HepG2 (cell line): ENCODE measurements at regions not wholly inside any gene's neighbourhood (a gene's known extent, or its start where the extent isn't known, plus 50 kb on each side); places are given as distances from the start of the nearest gene placed in this dataset.

Experiments used
- ATAC-seq: fragments of 200-7000 bp; cut with Tn5 transposase; 3 replicates; pipeline ENCODE4 v1.9.1; 2020; ENCODE audit warnings: mild to moderate bottlenecking, moderate library complexity
- BruUV-seq: library from RNA; stranded (reverse); fragments of 400-500 nt; replicated peaks from 2 replicates; lab custom pipeline; 2021; lab: Mats Ljungman, UMichigan
- CTCF ChIA-PET: fragments of 300-600 bp; formaldehyde crosslinking; extraction: SDS; loops from one replicate; lab custom pipeline; 2021; ENCODE audit warnings: low total read pairs, inconsistent platforms, low intra/inter-chr PET ratio; lab: Yijun Ruan, JAX
- POLR2A ChIA-PET: fragments of 350-600 bp; sonication (Branson Sonifier 250); formaldehyde crosslinking; loops from one replicate; lab custom pipeline; 2020; ENCODE audit warnings: antibody characterized with exemption, inconsistent platforms; lab: Yijun Ruan, JAX
- DNase-seq: peaks from one replicate; pipeline ENCODE4 v3.0.0-alpha.2; 2015; ENCODE audit warnings: low spot score
- FAIRE-seq: peaks from 3 replicates; lab custom pipeline; 2011; peaks lifted over from hg19 to GRCh38; lab: Jason Lieb, UNC
- H2AFZ ChIP-seq: one replicate; pipeline ENCODE4 v1.6.1; 2011; ENCODE audit warnings: low read length, inconsistent platforms
- H3K27ac ChIP-seq: fragments of 300-600 bp; 3 replicates; pipeline ENCODE4 v1.8.0; 2011; ENCODE audit warnings: mixed run types, mild to moderate bottlenecking, mixed read lengths, low read length, inconsistent platforms; ENCODE audit not compliant: insufficient read depth; ENCODE audit errors: extremely low read length
- H3K27me3 ChIP-seq, 2 experiments: fragments of 200-600 bp in 1 of 2; 2 replicates in 1 of 2; 3 replicates in 1 of 2; pipeline versions ENCODE4 v1.6.0 to v1.8.0; 2011; ENCODE audit warnings: low read length in 2 of 2, mild to moderate bottlenecking in 2 of 2, moderate library complexity in 2 of 2, inconsistent platforms in 1 of 2; ENCODE audit not compliant: insufficient read depth in 2 of 2, control insufficient read depth in 1 of 2
- H3K36me3 ChIP-seq, 2 experiments: fragments of 200-600 bp in 1 of 2; replicated peaks in 1 of 2; 2 replicates in 1 of 2; 3 replicates in 1 of 2; pipeline versions ENCODE4 v1.5.1 to v1.8.0; 2011; ENCODE audit warnings: low read length in 2 of 2, inconsistent platforms in 1 of 2; ENCODE audit not compliant: insufficient read depth in 2 of 2, control insufficient read depth in 1 of 2
- H3K4me1 ChIP-seq: 2 replicates; pipeline ENCODE4 v1.5.1; 2012; ENCODE audit warnings: low read length, inconsistent platforms; ENCODE audit not compliant: insufficient read depth
- H3K4me2 ChIP-seq: 2 replicates; pipeline ENCODE4 v1.6.0; 2011; ENCODE audit warnings: low read depth, low read length, inconsistent platforms
- H3K4me3 ChIP-seq, 3 experiments: fragments of 200-600 bp in 1 of 3; sonication (generic), shearing (Covaris generic) in 1 of 3; replicated peaks in 1 of 3; 2 replicates each; pipeline ENCODE4 v1.5.1; 2011 to 2016; ENCODE audit warnings: low read length in 3 of 3, inconsistent platforms in 2 of 3, low read depth in 2 of 3, mild to moderate bottlenecking in 2 of 3, control low read depth in 1 of 3, mixed read lengths in 1 of 3; ENCODE audit not compliant: insufficient read depth in 1 of 3
- H3K79me2 ChIP-seq: one replicate; pipeline ENCODE4 v1.6.1; 2011; ENCODE audit warnings: low read length, inconsistent platforms; ENCODE audit not compliant: insufficient read depth
- H3K9ac ChIP-seq: 2 replicates; pipeline ENCODE4 v1.6.0; 2011; ENCODE audit warnings: mild to moderate bottlenecking, low read depth, low read length, inconsistent platforms; ENCODE audit not compliant: insufficient read depth
- H3K9me3 ChIP-seq: 2 replicates; pipeline ENCODE4 v1.5.1; 2012; ENCODE audit warnings: mild to moderate bottlenecking, low read length
- H4K20me1 ChIP-seq: 2 replicates; pipeline ENCODE4 v1.6.0; 2011; ENCODE audit warnings: inconsistent platforms, mild to moderate bottlenecking, low read length, moderate library complexity; ENCODE audit not compliant: insufficient read depth
- EED ChIP-seq: sonication (generic); formaldehyde crosslinking; IDR thresholded peaks from 2 replicates; pipeline ENCODE4 v1.5.0; 2020; ENCODE audit warnings: mild to moderate bottlenecking, missing genetic modification reagents
- ELF3 ChIP-seq: IDR thresholded peaks from 2 replicates; pipeline ENCODE4 v1.6.1; 2016; ENCODE audit warnings: missing genetic modification reagents, missing compliant biosample characterization
- ETV5 ChIP-seq: IDR thresholded peaks from 2 replicates; pipeline ENCODE4 v1.6.1; 2018; ENCODE audit warnings: missing biosample characterization, missing genetic modification reagents, inconsistent platforms, borderline replicate concordance
- IRF2 ChIP-seq: IDR thresholded peaks from 2 replicates; pipeline ENCODE4 v1.6.1; 2018; ENCODE audit warnings: missing genetic modification reagents, missing compliant biosample characterization
- PPARG ChIP-seq: conservative IDR thresholded peaks from 2 replicates; pipeline ENCODE4 v1.6.1; 2016; ENCODE audit warnings: missing biosample characterization, missing genetic modification reagents
- RXRA ChIP-seq: sonication (generic); formaldehyde crosslinking; IDR thresholded peaks from 2 replicates; pipeline ENCODE4 v1.5.1; 2020; ENCODE audit warnings: missing genetic modification reagents
- SYNCRIP ChIP-seq: fragments of 200-400 bp; formaldehyde crosslinking; IDR thresholded peaks from 2 replicates; pipeline ENCODE4 v1.6.1; 2018; ENCODE audit warnings: mild to moderate bottlenecking, low read depth, low read length; ENCODE audit not compliant: insufficient read depth
- TBL1XR1 ChIP-seq: fragments of 150-350 bp; IDR thresholded peaks from 2 replicates; pipeline ENCODE4 v1.6.1; 2014; ENCODE audit warnings: borderline replicate concordance, low read length; ENCODE audit not compliant: partially characterized antibody
- ZBTB1 ChIP-seq: sonication (generic); formaldehyde crosslinking; IDR thresholded peaks from 2 replicates; pipeline ENCODE4 v1.4.0; 2020; ENCODE audit warnings: missing genetic modification reagents, borderline replicate concordance
- ZBTB8A ChIP-seq: sonication (generic); formaldehyde crosslinking; IDR thresholded peaks from 2 replicates; pipeline ENCODE4 v1.4.0; 2020; ENCODE audit warnings: mild to moderate bottlenecking, low read depth, missing genetic modification reagents, borderline replicate concordance
- ZNF235 ChIP-seq: sonication (generic); formaldehyde crosslinking; IDR thresholded peaks from 2 replicates; pipeline ENCODE4 v1.8.1; 2023; ENCODE audit warnings: mild to moderate bottlenecking, missing genetic modification reagents, borderline replicate concordance
- ZNF431 ChIP-seq: sonication (generic); formaldehyde crosslinking; IDR thresholded peaks from 2 replicates; pipeline ENCODE4 v1.9.0; 2022; ENCODE audit warnings: missing genetic modification reagents, low read depth, mild to moderate bottlenecking, borderline replicate concordance
- ZNF446 ChIP-seq: sonication (generic); formaldehyde crosslinking; IDR thresholded peaks from 2 replicates; pipeline ENCODE4 v1.5.0; 2020; ENCODE audit warnings: mild to moderate bottlenecking, missing genetic modification reagents
- ZNF605 ChIP-seq: sonication (generic); formaldehyde crosslinking; IDR thresholded peaks from 2 replicates; pipeline ENCODE4 v1.8.0; 2022; ENCODE audit warnings: mild to moderate bottlenecking, missing genetic modification reagents
- ZNF607 ChIP-seq: sonication (generic); formaldehyde crosslinking; IDR thresholded peaks from 2 replicates; pipeline ENCODE4 v1.5.1; 2020; ENCODE audit warnings: missing genetic modification reagents, mild to moderate bottlenecking, borderline replicate concordance
- ZNF660 ChIP-seq: sonication (generic); formaldehyde crosslinking; IDR thresholded peaks from 2 replicates; pipeline ENCODE4 v1.5.1; 2020; ENCODE audit warnings: mild to moderate bottlenecking, low read depth, missing genetic modification reagents, borderline replicate concordance
- WGBS: methylation state at CpG from one replicate; pipeline ENCODE4 v1.1.6; 2017; ENCODE audit warnings: low lambda C conversion rate; 5-methylcytosine and 5-hydroxymethylcytosine counted together
- in situ Hi-C: cut with HindIII; loops from 2 replicates; pipeline ENCODE4 v1.10.0; 2017; ENCODE audit warnings: low pct_unique_long_range_greater_than_20kb; ENCODE audit not compliant: extremely low pct_ligation_motif_present
- intact Hi-C: fragments of 100-400 bp; cut with micrococcal nuclease; formaldehyde crosslinking; loops from one replicate; pipeline ENCODE4 v1.10.0; 2022; ENCODE audit not compliant: unreplicated experiment

DNA sequence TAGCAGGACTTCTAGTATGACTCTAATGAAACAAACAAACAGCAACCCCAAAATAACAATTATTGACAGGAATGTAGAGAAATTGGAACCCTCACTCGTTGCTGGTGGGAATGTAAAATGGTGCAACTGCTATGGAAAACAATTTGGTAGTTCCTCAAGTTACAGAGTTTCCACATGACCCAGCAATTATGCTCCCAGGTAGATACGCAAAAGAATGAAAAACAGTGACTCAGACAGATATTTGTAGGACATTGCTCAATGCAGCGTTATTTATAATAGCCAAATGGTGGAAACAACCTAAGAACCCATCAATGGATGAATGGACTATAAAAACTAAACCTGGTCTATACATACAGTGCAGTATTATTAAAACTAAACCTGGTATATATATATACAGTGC lies 646.1 kb upstream of the FRG1 start:
- H3K79me2 ChIP-seq = no peaks in the 10 kb centered on the region
- ATAC-seq (no peak), DNase-seq (no peak), FAIRE-seq (no peak)
- no peak overlapping the region for H3K27ac ChIP-seq
- H2AFZ ChIP-seq = no peak overlapping the region
- POLR2A ChIA-PET = no interaction called here
- CTCF ChIA-PET = no interaction called here
- intact Hi-C loops = no loop called here
- in situ Hi-C loops = no loop called here
- no peak overlapping the region for H3K4me2 ChIP-seq
- H3K4me1 ChIP-seq = no peaks in the 10 kb centered on the region
- BruUV-seq = no TSS peak
- WGBS = 54% methylated on average over 3 of the region's 3 CpGs
- H3K9ac ChIP-seq = no peak overlapping the region
- no peak overlapping the region for H3K4me3 ChIP-seq
- no peaks in the 10 kb centered on the region for H4K20me1 ChIP-seq
- no peaks in the 10 kb centered on the region for H3K27me3 ChIP-seq
- 0 out of 5 replicates have a peak, but pooled peaks cover 0 to 2% of the 10 kb centered on the region in 2 experiments for H3K36me3 ChIP-seq
- H3K9me3 ChIP-seq = no peaks in the 10 kb centered on the region
- TF ChIP-seq ZNF446 (CRISPR knock-in tag) (no peak), TBL1XR1 (no peak), RXRA (CRISPR knock-in tag) (no peak), ZNF607 (CRISPR knock-in tag) (no peak), ZNF660 (CRISPR knock-in tag) (no peak), ETV5 (CRISPR knock-in tag) (no peak), ZNF235 (CRISPR knock-in tag) (no peak), SYNCRIP (no peak), ELF3 (CRISPR knock-in tag) (no peak), EED (CRISPR knock-in tag) (no peak), ZBTB8A (CRISPR knock-in tag) (no peak), ZNF431 (CRISPR knock-in tag) (no peak), PPARG (CRISPR knock-in tag) (no peak), ZBTB1 (no peak), ZNF605 (CRISPR knock-in tag) (no peak), IRF2 (no peak)
